HEK293 (cell line): ENCODE measurements at regions not wholly inside any gene's neighbourhood (a gene's known extent, or its start where the extent isn't known, plus 50 kb on each side); places are given as distances from the start of the nearest gene placed in this dataset.

Experiments used
- CTCF ChIA-PET: fragments of 350-600 bp; formaldehyde crosslinking; extraction: SDS; loops from one replicate; lab custom pipeline; 2021; ENCODE audit warnings: antibody characterized with exemption; lab: Yijun Ruan, JAX
- POLR2A ChIA-PET: fragments of 300-600 bp; formaldehyde crosslinking; extraction: SDS; loops from one replicate; lab custom pipeline; 2020; ENCODE audit warnings: antibody characterized with exemption, inconsistent platforms; lab: Yijun Ruan, JAX
- H3K27ac ChIP-seq: fragments of 200-500 bp; sonication (Bioruptor generic); 2 replicates; pipeline ENCODE4 v1.5.1; 2014; ENCODE audit warnings: low read depth, low read length, control low read depth, inconsistent platforms; ENCODE audit errors: extremely low read depth
- H3K36me3 ChIP-seq, 2 experiments: fragments of 200-500 bp in 1 of 2; sonication (Bioruptor generic) in 1 of 2; 1 replicate in 1 of 2; 2 replicates in 1 of 2; pipeline ENCODE4 v1.5.1; 2014 to 2017; ENCODE audit warnings: inconsistent platforms in 2 of 2, low read length in 2 of 2; ENCODE audit not compliant: control insufficient read depth in 2 of 2, insufficient read depth in 1 of 2
- H3K4me1 ChIP-seq: fragments of 200-500 bp; sonication (Bioruptor generic); 2 replicates; pipeline ENCODE4 v1.5.1; 2014; ENCODE audit warnings: mild to moderate bottlenecking, low read length, inconsistent platforms; ENCODE audit not compliant: control insufficient read depth, insufficient read depth
- H3K4me3 ChIP-seq: 2 replicates; pipeline ENCODE4 v1.5.1; 2011; ENCODE audit warnings: low read depth, mild to moderate bottlenecking, control low read depth, low read length, moderate library complexity
- H3K9me3 ChIP-seq: fragments of 200-500 bp; sonication (Bioruptor generic); 2 replicates; pipeline ENCODE4 v1.5.1; 2014; ENCODE audit warnings: low read depth, low read length, inconsistent platforms; ENCODE audit not compliant: control insufficient read depth, insufficient read depth
- MEIS1 ChIP-seq: sonication (generic); formaldehyde crosslinking; IDR thresholded peaks from 2 replicates; pipeline ENCODE4 v1.8.1; 2022; ENCODE audit warnings: missing genetic modification reagents, mild to moderate bottlenecking, borderline replicate concordance
- OSR2 ChIP-seq: fragments of 450-650 bp; formaldehyde crosslinking; IDR thresholded peaks from 2 replicates; pipeline ENCODE4 v1.5.1; 2016; ENCODE audit warnings: missing biosample characterization, missing genetic modification characterization
- SCRT1 ChIP-seq: fragments of 450-650 bp; formaldehyde crosslinking; IDR thresholded peaks from 2 replicates; pipeline ENCODE4 v1.5.1; 2016; ENCODE audit warnings: missing biosample characterization, missing genetic modification characterization, borderline replicate concordance
- SP3 ChIP-seq: fragments of 450-650 bp; formaldehyde crosslinking; IDR thresholded peaks from 2 replicates; pipeline ENCODE4 v1.5.1; 2016; ENCODE audit warnings: missing biosample characterization, missing genetic modification characterization
- TCF7L2 ChIP-seq: IDR thresholded peaks from 2 replicates; pipeline ENCODE4 v1.6.1; 2011; ENCODE audit warnings: low read depth, mild to moderate bottlenecking, inconsistent platforms, low read length, moderate library complexity, borderline replicate concordance
- WT1 ChIP-seq: fragments of 450-650 bp; formaldehyde crosslinking; IDR thresholded peaks from 2 replicates; pipeline ENCODE4 v1.5.1; 2016; ENCODE audit warnings: missing biosample characterization, missing genetic modification characterization
- ZNF221 ChIP-seq: fragments of 450-650 bp; formaldehyde crosslinking; IDR thresholded peaks from 2 replicates; pipeline ENCODE4 v1.5.1; 2017; ENCODE audit warnings: missing biosample characterization, missing genetic modification characterization, borderline replicate concordance
- ZNF223 ChIP-seq: fragments of 450-650 bp; formaldehyde crosslinking; IDR thresholded peaks from 2 replicates; pipeline ENCODE4 v1.5.1; 2016; ENCODE audit warnings: missing biosample characterization, missing genetic modification characterization
- ZNF510 ChIP-seq: fragments of 450-650 bp; formaldehyde crosslinking; IDR thresholded peaks from 2 replicates; pipeline ENCODE4 v1.5.1; 2018; ENCODE audit warnings: mild to moderate bottlenecking, missing genetic modification characterization, missing biosample characterization; ENCODE audit not compliant: insufficient replicate concordance
- ZNF623 ChIP-seq: fragments of 450-650 bp; formaldehyde crosslinking; IDR thresholded peaks from 2 replicates; pipeline ENCODE4 v1.5.1; 2016; ENCODE audit warnings: missing biosample characterization, missing genetic modification characterization
- ZNF654 ChIP-seq: fragments of 450-650 bp; formaldehyde crosslinking; IDR thresholded peaks from 2 replicates; pipeline ENCODE4 v1.5.1; 2016; ENCODE audit warnings: low read depth, missing biosample characterization, missing genetic modification characterization
- ZNF776 ChIP-seq: fragments of 450-650 bp; formaldehyde crosslinking; IDR thresholded peaks from 2 replicates; pipeline ENCODE4 v1.5.0; 2017; ENCODE audit warnings: missing biosample characterization, missing genetic modification characterization, borderline replicate concordance
- ZNF785 ChIP-seq: fragments of 450-650 bp; formaldehyde crosslinking; IDR thresholded peaks from 2 replicates; pipeline ENCODE4 v1.5.1; 2016; ENCODE audit warnings: missing biosample characterization, missing genetic modification characterization
- ZNF791 ChIP-seq: fragments of 450-650 bp; formaldehyde crosslinking; IDR thresholded peaks from 2 replicates; pipeline ENCODE4 v1.5.1; 2016; ENCODE audit warnings: missing biosample characterization, missing genetic modification characterization
- ZNF837 ChIP-seq: fragments of 450-650 bp; formaldehyde crosslinking; IDR thresholded peaks from 2 replicates; pipeline ENCODE4 v1.5.1; 2016; ENCODE audit warnings: missing biosample characterization, missing genetic modification characterization
- ZNF843 ChIP-seq: fragments of 450-650 bp; formaldehyde crosslinking; IDR thresholded peaks from 2 replicates; pipeline ENCODE4 v1.5.1; 2016; ENCODE audit warnings: missing biosample characterization, missing genetic modification characterization
- TF ChIP-seq, protein P1 (sequence below): fragments of 450-650 bp; formaldehyde crosslinking; IDR thresholded peaks from 2 replicates; pipeline ENCODE4 v1.5.1; 2017; ENCODE audit warnings: missing biosample characterization, missing genetic modification characterization
- TF ChIP-seq, protein P2 (sequence below): fragments of 450-650 bp; formaldehyde crosslinking; IDR thresholded peaks from 2 replicates; pipeline ENCODE4; 2016; ENCODE audit warnings: missing biosample characterization, missing genetic modification characterization
- TF ChIP-seq, protein P3 (sequence below): fragments of 450-650 bp; formaldehyde crosslinking; IDR thresholded peaks from 2 replicates; pipeline ENCODE4 v1.5.1; 2017; ENCODE audit warnings: missing biosample characterization, missing genetic modification characterization

GRCh38 chr7:11247545-11247944 lies 273.9 kb downstream of the PHF14 start:
- H3K9me3 ChIP-seq = no peaks in the 10 kb centered on the region
- POLR2A ChIA-PET = no interaction called here
- H3K4me3 ChIP-seq = no peak overlapping the region
- no peaks in the 10 kb centered on the region for H3K36me3 ChIP-seq
- no peak for TF ChIP-seq OSR2 (tag by site-specific recombination)
- no peak for TF ChIP-seq ZNF837 (tag by site-specific recombination)
- TF ChIP-seq ZNF510 (tag by site-specific recombination) = no peak
- no peak for TF ChIP-seq SP3 (tag by site-specific recombination)
- no peak for TF ChIP-seq SCRT1 (tag by site-specific recombination)
- no peak for TF ChIP-seq ZNF785
- H3K27ac ChIP-seq = no peak overlapping the region
- H3K4me1 ChIP-seq = no peaks in the 10 kb centered on the region
- CTCF ChIA-PET = no interaction called here

- Histone ChIP-seq H3K4me3 (no peak overlapping the region), H3K9me3 (no peaks in the 10 kb centered on the region), H3K4me1 (peaks cover 5% of the 10 kb centered on the region; the same call in 1 of the 2 replicates), H3K27ac (no peak overlapping the region), H3K36me3 (no peaks in the 10 kb centered on the region)
- ChIA-PET CTCF (interaction anchor here (0.6 to 0.8 kb wide), 2 partner anchors 10 to 319 kb away, joined by 3 read pairs; no protein-coding TSS in a partner anchor), POLR2A (no interaction called here)
- TF ChIP-seq MEIS1 (CRISPR knock-in tag) (no peak), ZNF623 (tag by site-specific recombination) (no peak), TCF7L2 (no peak)
- TF ChIP-seq, protein P1, sequence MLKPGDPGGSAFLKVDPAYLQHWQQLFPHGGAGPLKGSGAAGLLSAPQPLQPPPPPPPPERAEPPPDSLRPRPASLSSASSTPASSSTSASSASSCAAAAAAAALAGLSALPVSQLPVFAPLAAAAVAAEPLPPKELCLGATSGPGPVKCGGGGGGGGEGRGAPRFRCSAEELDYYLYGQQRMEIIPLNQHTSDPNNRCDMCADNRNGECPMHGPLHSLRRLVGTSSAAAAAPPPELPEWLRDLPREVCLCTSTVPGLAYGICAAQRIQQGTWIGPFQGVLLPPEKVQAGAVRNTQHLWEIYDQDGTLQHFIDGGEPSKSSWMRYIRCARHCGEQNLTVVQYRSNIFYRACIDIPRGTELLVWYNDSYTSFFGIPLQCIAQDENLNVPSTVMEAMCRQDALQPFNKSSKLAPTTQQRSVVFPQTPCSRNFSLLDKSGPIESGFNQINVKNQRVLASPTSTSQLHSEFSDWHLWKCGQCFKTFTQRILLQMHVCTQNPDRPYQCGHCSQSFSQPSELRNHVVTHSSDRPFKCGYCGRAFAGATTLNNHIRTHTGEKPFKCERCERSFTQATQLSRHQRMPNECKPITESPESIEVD (tag by site-specific recombination) = no peak
These were observed 277.8 kb downstream of the PHF14 start for GRCh38 chr7:11251436-11251835.

DNA sequence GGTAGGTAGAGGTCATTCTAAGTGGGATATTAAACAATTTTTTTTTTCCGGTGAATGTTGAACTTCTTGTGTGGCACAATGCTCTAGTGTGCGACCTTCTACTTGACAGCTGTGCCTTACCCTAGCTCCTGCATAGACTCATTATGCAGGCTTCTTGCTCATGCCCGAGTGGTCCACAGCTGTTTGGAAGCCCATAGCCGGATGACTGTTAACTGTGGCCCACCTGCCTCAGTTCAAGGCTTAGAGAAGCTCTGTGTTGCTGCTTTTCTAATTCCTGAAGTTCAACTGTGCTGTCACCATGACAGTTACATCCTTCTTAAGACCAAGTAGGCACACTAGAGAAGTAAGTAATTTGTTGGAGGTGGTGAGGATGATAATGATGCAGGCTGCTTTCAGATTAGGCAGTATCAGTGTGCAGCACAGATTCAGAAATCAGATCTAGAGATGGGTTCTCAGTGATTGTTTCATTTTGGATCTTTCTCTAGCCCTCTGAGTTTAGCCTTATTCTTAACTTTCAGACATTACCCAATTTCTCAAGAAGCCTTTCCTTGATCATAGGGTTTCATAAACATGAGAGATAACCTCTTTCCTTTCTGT lies 278.4 kb downstream of the PHF14 start:
- no peak overlapping the region for H3K27ac ChIP-seq
- H3K36me3 ChIP-seq = no peaks in the 10 kb centered on the region
- no peak for TF ChIP-seq ZNF776 (tag by site-specific recombination)
- TF ChIP-seq, all 188 proteins: peak for 0
- Histone ChIP-seq H3K9me3 (no peaks in the 10 kb centered on the region), H3K4me3 (no peak overlapping the region), H3K4me1 (peaks cover 5% of the 10 kb centered on the region; the same call in 1 of the 2 replicates)
- POLR2A ChIA-PET = no interaction called here
- CTCF ChIA-PET = interaction anchor here (0.6 to 0.8 kb wide), 2 partner anchors 9 to 319 kb away, joined by 3 read pairs; no protein-coding TSS in a partner anchor

DNA sequence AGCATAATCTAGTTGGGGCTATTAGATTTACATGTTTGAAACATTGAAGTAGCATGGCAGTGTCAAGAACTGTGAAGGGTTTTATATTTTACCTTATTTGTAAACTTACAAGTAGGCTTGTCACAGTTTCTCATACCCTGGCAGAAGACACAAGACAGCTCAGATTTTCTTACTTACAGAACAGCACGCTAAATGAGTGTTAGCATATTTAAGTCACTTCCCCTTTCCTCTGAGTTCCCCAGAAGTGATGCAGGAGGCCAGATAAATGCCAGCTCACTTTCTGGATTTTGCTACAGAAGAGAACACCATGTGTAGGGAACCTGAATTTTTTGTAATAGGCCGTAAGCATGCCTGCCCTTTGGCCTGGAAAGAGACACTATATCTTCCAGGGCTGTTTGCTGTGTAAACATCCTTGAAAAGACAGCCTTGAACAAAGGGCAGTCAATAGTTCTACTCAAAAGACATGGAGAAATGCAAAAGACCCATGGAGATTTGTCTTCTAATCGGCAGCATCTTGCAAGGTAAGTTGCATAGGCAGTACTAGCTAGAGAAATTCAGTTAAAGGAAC lies 279.1 kb downstream of the PHF14 start:
- H3K27ac ChIP-seq = no peak overlapping the region
- ChIA-PET POLR2A (no interaction called here), CTCF (interaction anchor here (1.2 kb wide), 1 partner anchor 41 kb away, joined by 4 read pairs; no protein-coding TSS in a partner anchor)
- H3K4me1 ChIP-seq = peaks cover 5% of the 10 kb centered on the region; the same call in 1 of the 2 replicates
- no peaks in the 10 kb centered on the region for H3K36me3 ChIP-seq
- no peaks in the 10 kb centered on the region for H3K9me3 ChIP-seq
- H3K4me3 ChIP-seq = no peak overlapping the region
- TF ChIP-seq, protein P2, sequence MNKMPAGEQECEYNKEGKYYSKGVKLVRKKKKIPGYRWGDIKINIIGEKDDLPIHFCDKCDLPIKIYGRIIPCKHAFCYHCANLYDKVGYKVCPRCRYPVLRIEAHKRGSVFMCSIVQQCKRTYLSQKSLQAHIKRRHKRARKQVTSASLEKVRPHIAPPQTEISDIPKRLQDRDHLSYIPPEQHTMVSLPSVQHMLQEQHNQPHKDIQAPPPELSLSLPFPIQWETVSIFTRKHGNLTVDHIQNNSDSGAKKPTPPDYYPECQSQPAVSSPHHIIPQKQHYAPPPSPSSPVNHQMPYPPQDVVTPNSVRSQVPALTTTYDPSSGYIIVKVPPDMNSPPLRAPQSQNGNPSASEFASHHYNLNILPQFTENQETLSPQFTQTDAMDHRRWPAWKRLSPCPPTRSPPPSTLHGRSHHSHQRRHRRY (tag by site-specific recombination) = no peak
- TF ChIP-seq ZNF221 (tag by site-specific recombination) (no peak), ZNF843 (tag by site-specific recombination) (no peak), ZNF223 (tag by site-specific recombination) (no peak), ZNF654 (tag by site-specific recombination) (no peak), WT1 (tag by site-specific recombination) (no peak), ZNF791 (tag by site-specific recombination) (no peak)
- TF ChIP-seq, protein P1 (tag by site-specific recombination) = no peak
- TF ChIP-seq, protein P3, sequence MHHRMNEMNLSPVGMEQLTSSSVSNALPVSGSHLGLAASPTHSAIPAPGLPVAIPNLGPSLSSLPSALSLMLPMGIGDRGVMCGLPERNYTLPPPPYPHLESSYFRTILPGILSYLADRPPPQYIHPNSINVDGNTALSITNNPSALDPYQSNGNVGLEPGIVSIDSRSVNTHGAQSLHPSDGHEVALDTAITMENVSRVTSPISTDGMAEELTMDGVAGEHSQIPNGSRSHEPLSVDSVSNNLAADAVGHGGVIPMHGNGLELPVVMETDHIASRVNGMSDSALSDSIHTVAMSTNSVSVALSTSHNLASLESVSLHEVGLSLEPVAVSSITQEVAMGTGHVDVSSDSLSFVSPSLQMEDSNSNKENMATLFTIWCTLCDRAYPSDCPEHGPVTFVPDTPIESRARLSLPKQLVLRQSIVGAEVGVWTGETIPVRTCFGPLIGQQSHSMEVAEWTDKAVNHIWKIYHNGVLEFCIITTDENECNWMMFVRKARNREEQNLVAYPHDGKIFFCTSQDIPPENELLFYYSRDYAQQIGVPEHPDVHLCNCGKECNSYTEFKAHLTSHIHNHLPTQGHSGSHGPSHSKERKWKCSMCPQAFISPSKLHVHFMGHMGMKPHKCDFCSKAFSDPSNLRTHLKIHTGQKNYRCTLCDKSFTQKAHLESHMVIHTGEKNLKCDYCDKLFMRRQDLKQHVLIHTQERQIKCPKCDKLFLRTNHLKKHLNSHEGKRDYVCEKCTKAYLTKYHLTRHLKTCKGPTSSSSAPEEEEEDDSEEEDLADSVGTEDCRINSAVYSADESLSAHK (tag by site-specific recombination) = no peak
